Calu3 (cell line): ENCODE measurements at regions not wholly inside any gene's neighbourhood (a gene's known extent, or its start where the extent isn't known, plus 50 kb on each side); places are given as distances from the start of the nearest gene placed in this dataset.
"Not testable (repeated sequence)": the region's sequence is repeated elsewhere in the genome, so short reads cannot be mapped to it uniquely, and the experiment has no call there.

ENCODE experiments used
- BruUV-seq: library from RNA; stranded (reverse); fragments of 400-500 nt; replicated peaks from 2 replicates; lab custom pipeline; 2021; lab: Mats Ljungman, UMichigan
- CTCF ChIA-PET: fragments of 300-600 bp; sonication (Branson Sonifier 250); formaldehyde crosslinking; loops from one replicate; lab custom pipeline; 2022; ENCODE audit warnings: antibody characterized with exemption; lab: Charles Lee
- DNase-seq: peaks from one replicate; pipeline ENCODE4 v3.0.0; 2022
- H3K27ac Mint-ChIP-seq: one replicate; pipeline ENCODE4 v1.8.0; 2022; ENCODE audit warnings: mixed read lengths; ENCODE audit not compliant: unreplicated experiment
- H3K27me3 Mint-ChIP-seq: one replicate; pipeline ENCODE4 v1.8.0; 2022; ENCODE audit warnings: mixed read lengths; ENCODE audit not compliant: unreplicated experiment
- H3K36me3 Mint-ChIP-seq: one replicate; pipeline ENCODE4 v1.8.0; 2022; ENCODE audit warnings: mild to moderate bottlenecking, moderate library complexity, mixed read lengths; ENCODE audit not compliant: insufficient read depth, unreplicated experiment
- H3K4me1 Mint-ChIP-seq: one replicate; pipeline ENCODE4 v1.8.0; 2022; ENCODE audit warnings: mild to moderate bottlenecking, low read depth, mixed read lengths; ENCODE audit not compliant: unreplicated experiment
- H3K4me3 Mint-ChIP-seq: one replicate; pipeline ENCODE4 v1.8.0; 2022; ENCODE audit warnings: mild to moderate bottlenecking, low read depth, moderate library complexity, mixed read lengths; ENCODE audit not compliant: unreplicated experiment
- H3K9me3 Mint-ChIP-seq: one replicate; pipeline ENCODE4 v1.8.0; 2022; ENCODE audit warnings: low read depth, mixed read lengths; ENCODE audit not compliant: unreplicated experiment
- intact Hi-C: fragments of 100-400 bp; cut with micrococcal nuclease; formaldehyde crosslinking; loops from one replicate; pipeline ENCODE4 v1.10.0; 2022; ENCODE audit not compliant: unreplicated experiment
- TF ChIP-seq, protein P1 (sequence below): fragments of 200-600 bp; IDR thresholded peaks from one replicate; pipeline ENCODE4 v1.8.0; 2022; ENCODE audit warnings: antibody characterized with exemption; ENCODE audit not compliant: unreplicated experiment

DNA sequence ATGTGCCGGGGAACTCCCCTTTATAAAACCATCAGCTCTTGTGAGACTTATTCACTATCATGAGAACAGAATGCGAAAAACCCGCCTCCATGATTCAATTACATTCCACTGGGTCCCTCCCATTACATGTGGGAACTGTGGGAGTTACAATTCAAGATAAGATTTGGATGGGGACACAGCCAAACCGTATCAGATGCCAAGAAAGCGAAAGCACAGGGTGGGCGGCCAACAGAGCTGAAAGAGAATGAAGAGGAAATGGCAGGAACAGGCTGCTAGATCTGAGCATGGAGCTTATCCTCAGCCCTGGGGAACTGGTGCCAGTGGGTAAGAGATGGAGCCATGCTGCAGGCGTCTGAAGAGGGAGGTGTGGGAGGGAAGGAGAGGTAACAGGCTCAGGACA lies 117.7 kb upstream of the PNPLA4 start:
- no peak for DNase-seq
- CTCF ChIA-PET = no interaction called here
- Mint-ChIP-seq H3K4me3 (no peak overlapping the region), H3K27ac (no peak overlapping the region), H3K36me3 (no peaks in the 10 kb centered on the region), H3K4me1 (no peaks in the 10 kb centered on the region), H3K9me3 (peaks cover 9% of the 10 kb centered on the region), H3K27me3 (no peaks in the 10 kb centered on the region)
- no TSS peak for BruUV-seq
- intact Hi-C loops = no loop called here
- TF ChIP-seq, protein P1, sequence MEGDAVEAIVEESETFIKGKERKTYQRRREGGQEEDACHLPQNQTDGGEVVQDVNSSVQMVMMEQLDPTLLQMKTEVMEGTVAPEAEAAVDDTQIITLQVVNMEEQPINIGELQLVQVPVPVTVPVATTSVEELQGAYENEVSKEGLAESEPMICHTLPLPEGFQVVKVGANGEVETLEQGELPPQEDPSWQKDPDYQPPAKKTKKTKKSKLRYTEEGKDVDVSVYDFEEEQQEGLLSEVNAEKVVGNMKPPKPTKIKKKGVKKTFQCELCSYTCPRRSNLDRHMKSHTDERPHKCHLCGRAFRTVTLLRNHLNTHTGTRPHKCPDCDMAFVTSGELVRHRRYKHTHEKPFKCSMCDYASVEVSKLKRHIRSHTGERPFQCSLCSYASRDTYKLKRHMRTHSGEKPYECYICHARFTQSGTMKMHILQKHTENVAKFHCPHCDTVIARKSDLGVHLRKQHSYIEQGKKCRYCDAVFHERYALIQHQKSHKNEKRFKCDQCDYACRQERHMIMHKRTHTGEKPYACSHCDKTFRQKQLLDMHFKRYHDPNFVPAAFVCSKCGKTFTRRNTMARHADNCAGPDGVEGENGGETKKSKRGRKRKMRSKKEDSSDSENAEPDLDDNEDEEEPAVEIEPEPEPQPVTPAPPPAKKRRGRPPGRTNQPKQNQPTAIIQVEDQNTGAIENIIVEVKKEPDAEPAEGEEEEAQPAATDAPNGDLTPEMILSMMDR = no peak

DNA sequence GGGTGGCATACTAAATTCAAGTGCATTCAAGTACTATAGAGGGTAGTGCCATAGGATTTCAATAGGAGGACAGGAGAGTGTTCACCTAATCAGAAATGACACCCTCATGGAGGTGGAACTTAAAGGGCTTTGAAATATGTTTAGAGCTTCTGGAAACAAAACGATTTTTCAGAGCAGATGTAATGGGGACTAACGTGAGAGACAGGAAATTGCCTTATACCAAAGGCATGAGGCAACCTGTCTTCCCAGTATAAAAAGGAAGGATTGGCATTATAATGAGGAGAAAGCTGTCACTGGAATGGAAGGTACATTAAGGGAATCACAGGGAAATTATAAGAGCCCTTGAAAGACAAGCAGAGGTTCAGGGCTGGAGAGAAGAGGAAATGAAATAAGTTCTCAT lies 116.3 kb upstream of the PNPLA4 start:
- Mint-ChIP-seq H3K27ac (no peak overlapping the region), H3K4me1 (no peaks in the 10 kb centered on the region), H3K9me3 (peaks cover 9% of the 10 kb centered on the region), H3K4me3 (no peak overlapping the region), H3K27me3 (no peaks in the 10 kb centered on the region), H3K36me3 (no peaks in the 10 kb centered on the region)
- intact Hi-C loops = no loop called here
- BruUV-seq = no TSS peak
- CTCF ChIA-PET = no interaction called here
- TF ChIP-seq, protein P1 = no peak
- DNase-seq = no peak

DNA sequence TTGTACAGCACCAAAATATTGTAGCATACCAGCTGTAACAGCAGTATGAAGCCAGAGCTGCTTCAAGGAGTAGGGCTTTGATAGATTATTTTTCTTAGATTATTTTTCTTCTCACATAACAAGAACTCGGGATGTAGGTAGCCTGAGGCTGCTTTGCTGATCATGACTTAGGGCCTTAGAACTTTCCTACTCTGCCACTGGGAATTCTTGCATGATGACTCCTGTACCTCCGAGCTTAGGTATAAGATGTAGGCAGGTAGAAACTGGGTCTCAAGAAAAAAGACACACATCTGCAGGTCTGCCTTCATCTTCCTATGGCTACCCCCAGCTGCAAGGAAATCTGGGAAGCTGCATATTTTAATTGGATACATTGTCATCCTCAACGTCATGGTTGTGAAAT lies 115.9 kb upstream of the PNPLA4 start:
- no peaks in the 10 kb centered on the region for H3K27me3 Mint-ChIP-seq
- intact Hi-C loops = no loop called here
- no peak for DNase-seq
- H3K4me1 Mint-ChIP-seq = no peaks in the 10 kb centered on the region
- CTCF ChIA-PET = no interaction called here
- no TSS peak for BruUV-seq
- no peaks in the 10 kb centered on the region for H3K36me3 Mint-ChIP-seq
- TF ChIP-seq, protein P1 = no peak
- H3K27ac Mint-ChIP-seq = no peak overlapping the region
- peaks cover 9% of the 10 kb centered on the region for H3K9me3 Mint-ChIP-seq
- H3K4me3 Mint-ChIP-seq = no peak overlapping the region

DNA sequence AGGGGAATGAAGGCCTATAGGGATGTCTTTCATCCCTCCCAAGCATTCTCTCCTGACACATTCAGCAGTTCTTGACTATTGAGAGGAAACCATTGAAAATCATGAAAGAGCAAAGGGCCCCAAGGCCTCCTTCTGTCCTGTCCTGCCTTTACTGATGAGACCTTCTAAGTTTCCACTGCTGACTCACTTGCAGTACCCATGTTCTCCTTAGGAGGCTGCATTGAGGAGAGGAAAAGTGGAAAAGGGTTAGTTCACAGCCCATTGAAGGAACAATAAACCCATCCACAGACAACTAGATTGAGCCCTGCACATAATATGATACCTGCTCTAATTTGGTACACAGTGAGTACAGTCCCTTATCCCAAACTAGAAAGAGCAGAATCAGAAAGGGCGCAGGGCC lies 115.1 kb upstream of the PNPLA4 start:
- CTCF ChIA-PET = no interaction called here
- Mint-ChIP-seq H3K36me3 (no peaks in the 10 kb centered on the region), H3K4me3 (no peak overlapping the region), H3K27ac (no peak overlapping the region), H3K27me3 (no peaks in the 10 kb centered on the region), H3K4me1 (no peaks in the 10 kb centered on the region), H3K9me3 (peaks cover 9% of the 10 kb centered on the region)
- no peak for DNase-seq
- intact Hi-C loops = no loop called here
- BruUV-seq = no TSS peak
- TF ChIP-seq, protein P1 = no peak

DNA sequence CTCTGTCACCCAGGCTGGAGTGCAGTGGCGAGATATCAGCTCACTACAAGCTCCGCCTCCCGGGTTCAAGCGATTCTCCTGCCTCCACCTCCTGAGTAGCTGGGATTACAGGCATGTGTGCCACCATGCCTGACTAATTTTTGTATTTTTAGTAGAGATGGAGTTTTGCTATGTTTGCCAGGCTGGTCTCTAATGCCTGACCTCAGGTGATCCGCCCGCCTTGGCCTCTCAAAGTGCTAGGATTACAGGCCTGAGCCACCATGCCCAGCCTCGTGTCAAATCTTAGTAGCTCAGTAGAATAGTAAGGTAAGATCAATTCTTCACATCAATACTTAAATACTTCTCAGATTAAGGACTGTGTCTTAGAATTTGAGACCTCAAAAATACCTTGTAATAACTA lies 112.5 kb upstream of the PNPLA4 start:
- H3K4me3 Mint-ChIP-seq, intact Hi-C loops, BruUV-seq, H3K36me3 Mint-ChIP-seq, H3K4me1 Mint-ChIP-seq, H3K27me3 Mint-ChIP-seq, CTCF ChIA-PET, DNase-seq, H3K9me3 Mint-ChIP-seq, H3K27ac Mint-ChIP-seq: not testable (repeated sequence)
